ENCODE measurements at regions not wholly inside any gene's neighbourhood (a gene's known extent, or its start where the extent isn't known, plus 50 kb on each side); places are given as distances from the start of the nearest gene placed in this dataset.

- TF ChIP-seq POLR2A (IDR thresholded peaks at IDR 0.05) (no peak), POLR2AphosphoS5 (IDR thresholded peaks at IDR 0.05) (no peak), EP300 (IDR thresholded peaks at IDR 0.05) (no peak), CTCF (IDR thresholded peaks at IDR 0.05) (no peak)
- Histone ChIP-seq H3K4me1 (no peaks in the 10 kb centered on the region), H3K27me3 (no peaks in the 10 kb centered on the region), H3K36me3 (no peaks in the 10 kb centered on the region), H3K4me3 (no peak overlapping the region), H3K9me3 (no peaks in the 10 kb centered on the region), H3K27ac (no peak overlapping the region)
- DNase-seq (no peak), ATAC-seq (ENCODE audit: low FRiP score in 2 of 2) (no peak)
These were observed 135.2 kb upstream of the PRDM9 start for GRCh38 chr5:23372177-23372576.

DNA sequence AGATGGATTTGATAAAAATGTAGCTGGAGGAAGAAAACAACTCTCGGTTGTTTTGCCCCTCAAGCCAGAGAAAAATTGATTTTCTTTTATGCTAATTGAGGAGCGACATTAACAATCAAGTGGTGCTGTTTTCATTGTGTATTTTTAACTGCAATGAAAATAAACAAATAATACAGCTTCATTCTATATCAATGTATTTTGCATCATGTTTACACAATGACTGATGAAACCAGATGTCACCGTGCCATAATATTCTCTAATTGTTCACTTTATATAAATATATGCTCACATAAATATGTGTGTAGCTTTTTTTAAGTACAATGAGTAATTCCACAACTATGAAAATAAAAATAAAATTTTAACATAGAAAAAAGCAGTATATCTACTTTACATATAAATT, 139.0 kb upstream of the PRDM9 start:
- no peak for TF ChIP-seq EP300 (IDR thresholded peaks at IDR 0.05)
- no peak for TF ChIP-seq CTCF (IDR thresholded peaks at IDR 0.05)
- TF ChIP-seq POLR2A (IDR thresholded peaks at IDR 0.05), result no peak
- TF ChIP-seq POLR2AphosphoS5 (IDR thresholded peaks at IDR 0.05), result no peak
- WGBS, 2 donors, result 30 to 75% methylated on average over 3 of the region's 3 CpGs
- Histone ChIP-seq H3K4me3 (no peak overlapping the region), H3K27me3 (no peaks in the 10 kb centered on the region), H3K4me1 (no peaks in the 10 kb centered on the region), H3K9me3 (no peaks in the 10 kb centered on the region), H3K36me3 (no peaks in the 10 kb centered on the region), H3K27ac (no peak overlapping the region)
- DNase-seq (no peak), ATAC-seq (ENCODE audit: low FRiP score in 2 of 2) (no peak)

GRCh38 chr5:23367874-23368273, 139.5 kb upstream of the PRDM9 start:
- no peaks in the 10 kb centered on the region for H3K4me1 ChIP-seq
- no peak overlapping the region for H3K27ac ChIP-seq
- 35 to 52% methylated on average over 1 of the region's 1 CpG for WGBS, 2 donors
- H3K27me3 ChIP-seq, result no peaks in the 10 kb centered on the region
- H3K36me3 ChIP-seq, result no peaks in the 10 kb centered on the region
- ATAC-seq (ENCODE audit: low FRiP score in 2 of 2) (no peak), DNase-seq (no peak)
- H3K9me3 ChIP-seq, result no peaks in the 10 kb centered on the region
- H3K4me3 ChIP-seq, result no peak overlapping the region
- no peak for TF ChIP-seq CTCF (IDR thresholded peaks at IDR 0.05)

- H3K4me1 ChIP-seq, result no peaks in the 10 kb centered on the region
- TF ChIP-seq CTCF (IDR thresholded peaks at IDR 0.05) (no peak), POLR2A (IDR thresholded peaks at IDR 0.05) (no peak), POLR2AphosphoS5 (IDR thresholded peaks at IDR 0.05) (no peak), EP300 (IDR thresholded peaks at IDR 0.05) (no peak)
- ATAC-seq (ENCODE audit: low FRiP score in 2 of 2), result no peak
- no peak for DNase-seq
- no peaks in the 10 kb centered on the region for H3K27me3 ChIP-seq
- WGBS, 2 donors, result 68 to 84% methylated on average over 3 of the region's 3 CpGs
- H3K4me3 ChIP-seq, result no peak overlapping the region
- H3K36me3 ChIP-seq, result no peaks in the 10 kb centered on the region
- no peaks in the 10 kb centered on the region for H3K9me3 ChIP-seq
- no peak overlapping the region for H3K27ac ChIP-seq
These were observed 154.1 kb upstream of the PRDM9 start for GRCh38 chr5:23353286-23353685.

- 74 to 79% methylated on average over 8 of the region's 8 CpGs for WGBS, 2 donors
- no peaks in the 10 kb centered on the region for H3K36me3 ChIP-seq
- no peaks in the 10 kb centered on the region for H3K4me1 ChIP-seq
- no peak for TF ChIP-seq POLR2A (IDR thresholded peaks at IDR 0.05)
- TF ChIP-seq EP300 (IDR thresholded peaks at IDR 0.05), result no peak
- TF ChIP-seq POLR2AphosphoS5 (IDR thresholded peaks at IDR 0.05), result no peak
- TF ChIP-seq CTCF (IDR thresholded peaks at IDR 0.05), result no peak
- ATAC-seq (ENCODE audit: low FRiP score in 2 of 2) (no peak), DNase-seq (no peak)
- no peak overlapping the region for H3K27ac ChIP-seq
- no peak overlapping the region for H3K4me3 ChIP-seq
- no peaks in the 10 kb centered on the region for H3K9me3 ChIP-seq
- no peaks in the 10 kb centered on the region for H3K27me3 ChIP-seq
These were observed 155.0 kb upstream of the PRDM9 start for GRCh38 chr5:23352446-23352845.
